ENCODE measurements at regions not wholly inside any gene's neighbourhood (a gene's known extent, or its start where the extent isn't known, plus 50 kb on each side); places are given as distances from the start of the nearest gene placed in this dataset.

DNA sequence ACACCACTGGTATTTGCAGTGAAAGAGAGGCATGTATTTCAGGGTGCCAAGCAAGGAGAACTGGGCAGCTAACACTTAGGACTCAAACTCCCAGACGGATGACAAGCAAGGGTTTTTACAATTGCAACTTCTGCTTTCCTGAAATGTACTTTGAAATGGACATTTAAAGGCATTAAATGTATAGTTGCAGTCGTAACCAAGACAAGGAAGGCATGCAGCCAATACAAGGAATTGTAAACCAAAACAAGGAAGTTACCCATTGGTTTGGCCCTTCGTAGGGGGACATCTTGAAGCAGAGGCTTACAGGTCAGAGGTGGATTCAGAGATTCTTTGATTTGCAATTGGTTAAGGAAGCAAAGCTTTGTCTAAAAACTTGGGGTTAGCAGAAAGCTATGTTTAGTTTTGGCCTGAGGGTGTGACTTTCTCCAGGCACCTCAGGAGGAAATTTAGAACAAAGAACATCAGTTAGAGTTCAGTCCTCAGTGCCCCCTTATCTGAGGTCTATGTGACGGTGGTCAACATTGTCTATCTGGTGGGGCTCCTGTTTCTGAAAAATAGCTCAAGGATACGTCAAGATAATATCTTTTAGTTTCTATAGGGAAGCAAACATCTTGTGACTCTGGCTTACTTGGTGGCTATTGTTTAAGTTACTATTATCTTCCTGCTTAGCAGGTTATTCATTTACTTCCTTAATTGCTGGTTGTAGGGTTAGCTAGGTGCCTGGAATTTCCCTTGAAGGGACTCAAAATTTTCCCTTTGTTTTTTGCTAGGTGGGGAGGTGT is 266.0 kb downstream of the CD83 start:
- TF ChIP-seq, protein P1, sequence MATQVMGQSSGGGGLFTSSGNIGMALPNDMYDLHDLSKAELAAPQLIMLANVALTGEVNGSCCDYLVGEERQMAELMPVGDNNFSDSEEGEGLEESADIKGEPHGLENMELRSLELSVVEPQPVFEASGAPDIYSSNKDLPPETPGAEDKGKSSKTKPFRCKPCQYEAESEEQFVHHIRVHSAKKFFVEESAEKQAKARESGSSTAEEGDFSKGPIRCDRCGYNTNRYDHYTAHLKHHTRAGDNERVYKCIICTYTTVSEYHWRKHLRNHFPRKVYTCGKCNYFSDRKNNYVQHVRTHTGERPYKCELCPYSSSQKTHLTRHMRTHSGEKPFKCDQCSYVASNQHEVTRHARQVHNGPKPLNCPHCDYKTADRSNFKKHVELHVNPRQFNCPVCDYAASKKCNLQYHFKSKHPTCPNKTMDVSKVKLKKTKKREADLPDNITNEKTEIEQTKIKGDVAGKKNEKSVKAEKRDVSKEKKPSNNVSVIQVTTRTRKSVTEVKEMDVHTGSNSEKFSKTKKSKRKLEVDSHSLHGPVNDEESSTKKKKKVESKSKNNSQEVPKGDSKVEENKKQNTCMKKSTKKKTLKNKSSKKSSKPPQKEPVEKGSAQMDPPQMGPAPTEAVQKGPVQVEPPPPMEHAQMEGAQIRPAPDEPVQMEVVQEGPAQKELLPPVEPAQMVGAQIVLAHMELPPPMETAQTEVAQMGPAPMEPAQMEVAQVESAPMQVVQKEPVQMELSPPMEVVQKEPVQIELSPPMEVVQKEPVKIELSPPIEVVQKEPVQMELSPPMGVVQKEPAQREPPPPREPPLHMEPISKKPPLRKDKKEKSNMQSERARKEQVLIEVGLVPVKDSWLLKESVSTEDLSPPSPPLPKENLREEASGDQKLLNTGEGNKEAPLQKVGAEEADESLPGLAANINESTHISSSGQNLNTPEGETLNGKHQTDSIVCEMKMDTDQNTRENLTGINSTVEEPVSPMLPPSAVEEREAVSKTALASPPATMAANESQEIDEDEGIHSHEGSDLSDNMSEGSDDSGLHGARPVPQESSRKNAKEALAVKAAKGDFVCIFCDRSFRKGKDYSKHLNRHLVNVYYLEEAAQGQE (IDR thresholded peaks at IDR 0.05; ENCODE audit: insufficient read depth in 1 of 2, low read depth in 2 of 2, low read length in 2 of 2): no peak
- no peak for TF ChIP-seq POLR2AphosphoS5 (IDR thresholded peaks at IDR 0.05; ENCODE audit: low read depth, low read length)
- TF ChIP-seq TAF1 (IDR thresholded peaks at IDR 0.05; ENCODE audit: borderline replicate concordance, insufficient read depth, low read length): no peak
- no peak for TF ChIP-seq SIN3A (IDR thresholded peaks at IDR 0.05; ENCODE audit: borderline replicate concordance, insufficient read depth, low read length)
- no peak for TF ChIP-seq FOXP2 (optimal IDR thresholded peaks at IDR 0.05; ENCODE audit: borderline replicate concordance, extremely low read depth, extremely low read length, insufficient read depth)

DNA sequence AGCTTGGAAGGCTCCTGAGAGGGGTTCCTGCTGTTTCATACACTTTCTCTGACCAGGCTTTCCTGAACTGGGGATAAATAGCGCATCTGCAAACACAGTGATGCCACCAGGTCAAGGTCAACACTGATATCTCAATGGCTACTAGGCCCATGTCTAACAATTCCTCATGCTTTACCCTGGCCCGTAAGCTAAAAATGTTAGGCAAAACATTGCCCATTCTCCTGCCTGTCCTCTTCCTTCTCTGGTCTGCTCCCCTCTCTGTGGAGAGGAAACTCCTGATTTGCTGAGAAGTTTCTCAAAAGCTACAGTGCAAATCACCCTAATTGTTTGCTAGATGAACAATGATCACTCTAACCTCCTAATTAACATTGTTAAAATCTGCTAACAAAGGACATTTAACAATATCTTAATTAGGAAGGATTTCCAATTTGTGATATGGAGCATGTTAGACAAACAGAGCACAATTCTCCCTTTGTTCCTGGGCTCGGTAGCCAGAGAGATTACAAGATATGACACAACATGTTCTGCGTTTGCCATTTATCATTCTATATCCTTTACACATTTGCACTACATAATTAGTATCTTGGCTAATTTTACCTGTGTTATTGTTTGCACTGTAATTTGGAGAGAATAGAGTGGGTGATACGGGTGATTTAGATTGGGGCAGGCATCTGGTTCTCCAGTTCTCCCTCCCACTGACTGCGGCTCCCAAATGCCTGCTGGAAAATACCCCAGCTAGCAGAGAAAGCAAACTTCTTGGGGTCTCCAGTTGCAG is 266.8 kb downstream of the CD83 start:
- TF ChIP-seq, protein P1 (IDR thresholded peaks at IDR 0.05; ENCODE audit: insufficient read depth in 1 of 2, low read depth in 2 of 2, low read length in 2 of 2): no peak
- TF ChIP-seq FOXP2 (optimal IDR thresholded peaks at IDR 0.05; ENCODE audit: borderline replicate concordance, extremely low read depth, extremely low read length, insufficient read depth): no peak
- no peak for TF ChIP-seq TAF1 (IDR thresholded peaks at IDR 0.05; ENCODE audit: borderline replicate concordance, insufficient read depth, low read length)
- TF ChIP-seq POLR2AphosphoS5 (IDR thresholded peaks at IDR 0.05; ENCODE audit: low read depth, low read length): no peak
- no peak for TF ChIP-seq SIN3A (IDR thresholded peaks at IDR 0.05; ENCODE audit: borderline replicate concordance, insufficient read depth, low read length)

DNA sequence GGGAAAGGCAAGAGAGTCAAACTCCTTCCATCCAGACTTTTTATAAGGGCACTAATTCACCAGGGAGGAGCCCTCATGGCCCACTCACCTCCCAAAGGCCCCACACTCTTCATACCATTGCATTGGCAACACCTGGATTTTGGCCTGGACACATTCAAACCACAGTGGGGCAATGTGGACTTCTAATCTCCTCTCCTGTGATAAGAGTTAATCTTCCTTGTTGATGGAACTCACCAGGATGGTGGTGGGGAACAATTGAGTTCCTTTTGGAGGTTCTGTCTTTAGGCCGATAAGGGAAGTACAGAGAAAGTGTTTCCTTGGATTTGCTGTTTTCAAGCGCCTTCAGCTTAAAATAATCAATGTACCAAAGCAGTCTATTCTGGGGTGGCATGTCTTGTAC is 268.7 kb downstream of the CD83 start:
- no peak for TF ChIP-seq FOXP2 (optimal IDR thresholded peaks at IDR 0.05; ENCODE audit: borderline replicate concordance, extremely low read depth, extremely low read length, insufficient read depth)
- TF ChIP-seq SIN3A (IDR thresholded peaks at IDR 0.05; ENCODE audit: borderline replicate concordance, insufficient read depth, low read length): no peak

DNA sequence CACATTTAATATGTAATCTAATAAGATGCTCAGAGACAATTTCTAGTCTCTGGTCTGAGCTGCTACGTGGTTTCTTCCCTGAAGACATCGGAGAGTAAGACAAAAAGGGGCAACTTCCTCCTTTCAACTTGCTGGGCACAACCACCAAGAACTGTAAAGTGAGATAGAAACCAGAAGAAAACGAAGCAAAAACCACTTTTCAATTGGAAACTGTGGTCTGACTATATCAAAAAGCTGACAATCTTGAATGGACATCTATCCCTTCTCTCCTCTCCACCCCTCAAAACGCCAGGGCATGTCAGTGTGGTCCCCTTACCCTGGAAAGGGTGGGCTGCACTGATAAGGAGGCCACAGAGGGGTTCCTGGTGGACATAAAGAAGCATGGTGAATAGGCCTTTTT is 269.1 kb downstream of the CD83 start:
- TF ChIP-seq SIN3A (IDR thresholded peaks at IDR 0.05; ENCODE audit: borderline replicate concordance, insufficient read depth, low read length) (no peak), POLR2AphosphoS5 (IDR thresholded peaks at IDR 0.05; ENCODE audit: low read depth, low read length) (no peak), TAF1 (IDR thresholded peaks at IDR 0.05; ENCODE audit: borderline replicate concordance, insufficient read depth, low read length) (no peak), FOXP2 (optimal IDR thresholded peaks at IDR 0.05; ENCODE audit: borderline replicate concordance, extremely low read depth, extremely low read length, insufficient read depth) (no peak)
- TF ChIP-seq, protein P1 (IDR thresholded peaks at IDR 0.05; ENCODE audit: insufficient read depth in 1 of 2, low read depth in 2 of 2, low read length in 2 of 2): no peak

DNA sequence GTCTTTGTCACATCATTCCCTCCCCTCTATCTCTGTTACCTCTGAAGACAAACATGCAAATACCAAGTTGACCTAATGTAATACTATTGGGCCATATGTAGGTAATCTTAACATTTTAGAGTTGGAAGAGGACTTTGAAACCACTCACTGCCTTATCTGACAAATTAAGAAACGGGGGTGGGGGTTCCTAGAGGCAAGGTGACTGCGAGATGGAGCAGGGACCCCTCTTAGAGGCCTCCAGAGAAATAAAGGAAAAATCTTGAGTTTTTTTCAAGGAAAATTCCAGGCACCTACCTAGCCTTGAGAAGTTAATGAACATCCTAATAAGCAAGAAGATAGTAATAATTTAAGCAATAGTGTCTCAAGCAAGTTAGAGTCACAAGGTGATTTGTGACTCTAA is 270.8 kb downstream of the CD83 start:
- TF ChIP-seq SIN3A (IDR thresholded peaks at IDR 0.05; ENCODE audit: borderline replicate concordance, insufficient read depth, low read length) (no peak), TAF1 (IDR thresholded peaks at IDR 0.05; ENCODE audit: borderline replicate concordance, insufficient read depth, low read length) (no peak), POLR2AphosphoS5 (IDR thresholded peaks at IDR 0.05; ENCODE audit: low read depth, low read length) (no peak), FOXP2 (optimal IDR thresholded peaks at IDR 0.05; ENCODE audit: borderline replicate concordance, extremely low read depth, extremely low read length, insufficient read depth) (no peak)
- TF ChIP-seq, protein P1 (IDR thresholded peaks at IDR 0.05; ENCODE audit: insufficient read depth in 1 of 2, low read depth in 2 of 2, low read length in 2 of 2): no peak
